ENCODE measurements at regions not wholly inside any gene's neighbourhood (a gene's known extent, or its start where the extent isn't known, plus 50 kb on each side); places are given as distances from the start of the nearest gene placed in this dataset.

DNA sequence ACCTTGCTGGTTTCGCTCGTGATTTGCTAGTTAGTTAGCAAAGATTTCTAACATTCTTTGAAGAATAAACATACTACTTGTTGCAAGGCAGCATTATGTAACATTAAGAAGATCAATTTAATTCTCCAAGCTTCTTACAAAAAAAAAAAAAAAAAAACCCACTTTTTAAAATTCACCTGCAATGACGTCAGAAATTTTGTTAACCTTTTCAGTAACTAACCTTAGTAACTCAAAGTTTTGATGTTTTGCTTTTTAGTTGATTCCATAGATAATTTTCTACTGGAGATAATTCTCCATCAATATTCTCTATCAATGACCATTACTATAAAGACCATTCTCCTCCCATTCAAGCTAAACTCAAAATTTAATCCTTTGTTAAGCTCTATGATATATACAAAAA, 491.8 kb upstream of the TBL1XR1 start:
- DNase-seq = no peak
- Histone ChIP-seq H3K4me1 (ENCODE audit: insufficient read depth) (no peaks in the 10 kb centered on the region), H3K27ac (no peak overlapping the region), H3K9me3 (no peaks in the 10 kb centered on the region), H3K36me3 (no peaks in the 10 kb centered on the region), H3K4me3 (no peak overlapping the region), H3K27me3 (no peaks in the 10 kb centered on the region)
- intact Hi-C loops (cut with DNase I) = no loop called here
- WGBS, 3 donors = 87 to 92% (median 89%) methylated on average over 3 of the region's 3 CpGs
- TF ChIP-seq POLR2A (IDR thresholded peaks at IDR 0.05) = no peak
- TF ChIP-seq EP300 (IDR thresholded peaks at IDR 0.05) = no peak
- TF ChIP-seq, protein P1, sequence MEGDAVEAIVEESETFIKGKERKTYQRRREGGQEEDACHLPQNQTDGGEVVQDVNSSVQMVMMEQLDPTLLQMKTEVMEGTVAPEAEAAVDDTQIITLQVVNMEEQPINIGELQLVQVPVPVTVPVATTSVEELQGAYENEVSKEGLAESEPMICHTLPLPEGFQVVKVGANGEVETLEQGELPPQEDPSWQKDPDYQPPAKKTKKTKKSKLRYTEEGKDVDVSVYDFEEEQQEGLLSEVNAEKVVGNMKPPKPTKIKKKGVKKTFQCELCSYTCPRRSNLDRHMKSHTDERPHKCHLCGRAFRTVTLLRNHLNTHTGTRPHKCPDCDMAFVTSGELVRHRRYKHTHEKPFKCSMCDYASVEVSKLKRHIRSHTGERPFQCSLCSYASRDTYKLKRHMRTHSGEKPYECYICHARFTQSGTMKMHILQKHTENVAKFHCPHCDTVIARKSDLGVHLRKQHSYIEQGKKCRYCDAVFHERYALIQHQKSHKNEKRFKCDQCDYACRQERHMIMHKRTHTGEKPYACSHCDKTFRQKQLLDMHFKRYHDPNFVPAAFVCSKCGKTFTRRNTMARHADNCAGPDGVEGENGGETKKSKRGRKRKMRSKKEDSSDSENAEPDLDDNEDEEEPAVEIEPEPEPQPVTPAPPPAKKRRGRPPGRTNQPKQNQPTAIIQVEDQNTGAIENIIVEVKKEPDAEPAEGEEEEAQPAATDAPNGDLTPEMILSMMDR (IDR thresholded peaks at IDR 0.05) = no peak

GRCh38 chr3:177689869-177690268, 492.6 kb upstream of the TBL1XR1 start:
- intact Hi-C loops (cut with DNase I) = no loop called here
- 93 to 98% (median 95%) methylated on average over 4 of the region's 4 CpGs for WGBS, 3 donors
- TF ChIP-seq POLR2A (IDR thresholded peaks at IDR 0.05) = no peak
- no peak for TF ChIP-seq EP300 (IDR thresholded peaks at IDR 0.05)
- TF ChIP-seq, protein P1 (IDR thresholded peaks at IDR 0.05) = no peak
- H3K9me3 ChIP-seq = no peaks in the 10 kb centered on the region
- no peak for DNase-seq
- no peak overlapping the region for H3K27ac ChIP-seq
- H3K4me3 ChIP-seq = no peak overlapping the region
- H3K27me3 ChIP-seq = no peaks in the 10 kb centered on the region
- H3K4me1 ChIP-seq (ENCODE audit: insufficient read depth) = no peaks in the 10 kb centered on the region
- no peaks in the 10 kb centered on the region for H3K36me3 ChIP-seq

DNA sequence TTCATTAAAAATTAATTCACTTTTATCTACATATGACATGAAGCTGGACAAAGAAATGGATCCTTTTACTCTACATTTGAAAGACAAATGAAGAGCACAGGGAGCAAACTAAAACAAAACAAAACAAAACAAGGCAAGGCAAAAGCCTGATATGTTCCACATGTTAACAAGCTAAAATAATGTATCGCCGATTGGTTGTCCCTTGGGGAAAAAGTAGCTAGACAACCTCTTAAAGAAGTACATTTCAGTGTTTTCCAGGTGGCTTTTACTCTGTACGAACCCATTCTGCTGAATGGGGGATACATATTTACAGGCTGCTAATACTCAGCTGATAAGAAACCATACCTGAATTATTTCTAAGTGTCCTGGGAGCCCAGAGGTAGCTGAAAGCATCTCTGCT, 493.0 kb upstream of the TBL1XR1 start:
- TF ChIP-seq EP300 (IDR thresholded peaks at IDR 0.05) (no peak), POLR2A (IDR thresholded peaks at IDR 0.05) (no peak)
- TF ChIP-seq, protein P1 (IDR thresholded peaks at IDR 0.05) = no peak
- Histone ChIP-seq H3K9me3 (no peaks in the 10 kb centered on the region), H3K4me1 (ENCODE audit: insufficient read depth) (no peaks in the 10 kb centered on the region), H3K36me3 (no peaks in the 10 kb centered on the region), H3K27ac (no peak overlapping the region), H3K4me3 (no peak overlapping the region), H3K27me3 (no peaks in the 10 kb centered on the region)
- intact Hi-C loops (cut with DNase I) = no loop called here
- 63 to 77% (median 66%) methylated on average over 3 of the region's 3 CpGs for WGBS, 3 donors
- DNase-seq = no peak

- 75 to 79% (median 75%) methylated on average over 3 of the region's 3 CpGs for WGBS, 3 donors
- TF ChIP-seq POLR2A (IDR thresholded peaks at IDR 0.05) = no peak
- TF ChIP-seq, protein P1 (IDR thresholded peaks at IDR 0.05) = no peak
- no peak for TF ChIP-seq EP300 (IDR thresholded peaks at IDR 0.05)
- Histone ChIP-seq H3K27me3 (no peaks in the 10 kb centered on the region), H3K4me3 (no peak overlapping the region), H3K27ac (no peak overlapping the region), H3K36me3 (no peaks in the 10 kb centered on the region), H3K4me1 (ENCODE audit: insufficient read depth) (no peaks in the 10 kb centered on the region), H3K9me3 (no peaks in the 10 kb centered on the region)
- intact Hi-C loops (cut with DNase I) = no loop called here
- no peak for DNase-seq
Measured at GRCh38 chr3:177692304-177692975, 495.2 kb upstream of the TBL1XR1 start.

All from ovary (tissue), 7 donors.